C4-2B (cell line): ENCODE measurements at regions not wholly inside any gene's neighbourhood (a gene's known extent, or its start where the extent isn't known, plus 50 kb on each side); places are given as distances from the start of the nearest gene placed in this dataset.

Experiments
- H3K27ac ChIP-seq: fragments of 450-650 bp; 2 replicates; pipeline ENCODE4 v1.5.1; 2017
- ZFX ChIP-seq: fragments of 450-650 bp; IDR thresholded peaks from 2 replicates; pipeline ENCODE4 v1.6.1; 2017
- TF ChIP-seq, protein P1 (sequence below): fragments of 450-650 bp; conservative IDR thresholded peaks from 2 replicates; pipeline ENCODE4 v1.5.1; 2017; ENCODE audit warnings: mild to moderate bottlenecking

DNA sequence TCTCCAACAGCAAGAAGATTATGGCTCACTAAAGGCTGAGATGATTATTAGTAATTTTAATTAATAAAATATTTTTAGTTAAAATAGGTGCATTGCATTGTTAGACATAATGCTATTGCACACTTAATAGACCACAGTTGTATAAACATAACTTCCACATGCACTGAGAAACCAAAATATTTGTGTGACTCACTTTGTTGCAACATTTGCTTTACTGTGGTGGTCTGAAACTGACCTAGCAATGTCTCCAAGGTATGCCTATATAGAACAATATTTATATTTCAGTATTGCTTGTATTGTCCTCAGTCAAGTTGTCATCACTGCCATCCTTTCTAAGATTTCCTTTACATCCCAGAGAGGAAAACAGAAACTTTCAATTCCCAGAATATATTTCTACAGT is 1215.2 kb downstream of the SI start:
- no peak overlapping the region for H3K27ac ChIP-seq
- TF ChIP-seq, protein P1, sequence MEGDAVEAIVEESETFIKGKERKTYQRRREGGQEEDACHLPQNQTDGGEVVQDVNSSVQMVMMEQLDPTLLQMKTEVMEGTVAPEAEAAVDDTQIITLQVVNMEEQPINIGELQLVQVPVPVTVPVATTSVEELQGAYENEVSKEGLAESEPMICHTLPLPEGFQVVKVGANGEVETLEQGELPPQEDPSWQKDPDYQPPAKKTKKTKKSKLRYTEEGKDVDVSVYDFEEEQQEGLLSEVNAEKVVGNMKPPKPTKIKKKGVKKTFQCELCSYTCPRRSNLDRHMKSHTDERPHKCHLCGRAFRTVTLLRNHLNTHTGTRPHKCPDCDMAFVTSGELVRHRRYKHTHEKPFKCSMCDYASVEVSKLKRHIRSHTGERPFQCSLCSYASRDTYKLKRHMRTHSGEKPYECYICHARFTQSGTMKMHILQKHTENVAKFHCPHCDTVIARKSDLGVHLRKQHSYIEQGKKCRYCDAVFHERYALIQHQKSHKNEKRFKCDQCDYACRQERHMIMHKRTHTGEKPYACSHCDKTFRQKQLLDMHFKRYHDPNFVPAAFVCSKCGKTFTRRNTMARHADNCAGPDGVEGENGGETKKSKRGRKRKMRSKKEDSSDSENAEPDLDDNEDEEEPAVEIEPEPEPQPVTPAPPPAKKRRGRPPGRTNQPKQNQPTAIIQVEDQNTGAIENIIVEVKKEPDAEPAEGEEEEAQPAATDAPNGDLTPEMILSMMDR: no peak

DNA sequence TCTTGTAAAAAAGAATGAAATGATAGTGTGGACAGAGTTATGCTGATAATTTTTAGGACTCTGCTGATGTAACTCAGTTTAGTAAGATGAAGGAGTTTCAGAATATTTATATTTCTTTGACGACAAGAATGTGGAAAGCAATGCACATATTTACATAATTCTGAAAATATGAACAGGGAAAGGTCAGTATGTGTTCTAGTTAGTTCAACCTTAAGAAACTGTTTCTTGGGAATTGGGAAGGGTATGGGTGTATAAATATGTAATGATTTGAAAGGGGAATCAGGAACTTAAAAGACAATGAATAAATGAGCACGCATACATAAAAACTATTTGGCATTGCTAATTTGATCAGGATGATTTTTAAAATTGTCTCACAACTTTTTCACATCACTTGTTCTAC is 1226.1 kb downstream of the SI start:
- no peak overlapping the region for H3K27ac ChIP-seq
- TF ChIP-seq, protein P1: no peak
- no peak for TF ChIP-seq ZFX

DNA sequence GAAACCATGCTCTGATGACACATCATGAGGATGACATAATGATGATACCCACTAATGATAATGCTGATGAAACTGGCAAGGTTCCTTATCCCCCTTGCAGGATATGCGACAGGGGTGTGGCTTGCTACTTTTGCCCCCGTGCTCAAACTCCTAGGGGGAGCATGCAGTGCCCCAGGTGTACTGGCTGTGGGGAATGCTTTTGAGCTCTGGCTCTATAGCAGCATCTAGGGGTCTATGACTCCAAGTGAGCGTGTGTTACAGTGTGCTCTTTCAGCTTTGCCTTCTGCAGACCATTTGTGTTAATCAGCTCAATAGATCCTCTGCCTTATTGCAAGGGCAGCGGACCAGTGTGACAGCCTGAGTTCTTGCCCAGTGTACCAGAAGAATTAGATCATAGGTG is 1239.5 kb downstream of the SI start:
- no peak for TF ChIP-seq ZFX
- TF ChIP-seq, protein P1: no peak

GRCh38 chr3:163832547-163832946 is 1245.7 kb downstream of the SI start:
- no peak overlapping the region for H3K27ac ChIP-seq
- TF ChIP-seq, protein P1: no peak
- no peak for TF ChIP-seq ZFX

More for the DNA sequence above, 1239.5 kb downstream of the SI start:
- no peak overlapping the region for H3K27ac ChIP-seq

DNA sequence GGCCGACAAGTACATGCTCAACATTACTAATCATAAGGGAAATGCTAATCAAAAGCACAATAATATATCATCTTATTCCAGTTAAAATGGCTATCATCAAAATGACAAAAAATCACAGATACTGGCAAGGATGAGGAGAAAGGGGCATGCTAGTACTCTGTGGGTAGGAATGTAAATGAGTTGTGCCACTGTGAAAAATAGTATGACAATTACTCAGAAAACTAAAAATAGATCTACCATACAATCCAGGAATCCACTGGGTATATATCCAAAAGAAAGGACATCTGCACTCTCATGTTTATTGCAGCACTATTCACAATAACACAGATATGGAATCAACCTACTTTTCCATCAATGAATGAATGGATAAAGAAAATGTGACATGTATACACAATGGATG is 1256.5 kb downstream of the SI start:
- no peak for TF ChIP-seq ZFX
- TF ChIP-seq, protein P1: no peak
- no peak overlapping the region for H3K27ac ChIP-seq

DNA sequence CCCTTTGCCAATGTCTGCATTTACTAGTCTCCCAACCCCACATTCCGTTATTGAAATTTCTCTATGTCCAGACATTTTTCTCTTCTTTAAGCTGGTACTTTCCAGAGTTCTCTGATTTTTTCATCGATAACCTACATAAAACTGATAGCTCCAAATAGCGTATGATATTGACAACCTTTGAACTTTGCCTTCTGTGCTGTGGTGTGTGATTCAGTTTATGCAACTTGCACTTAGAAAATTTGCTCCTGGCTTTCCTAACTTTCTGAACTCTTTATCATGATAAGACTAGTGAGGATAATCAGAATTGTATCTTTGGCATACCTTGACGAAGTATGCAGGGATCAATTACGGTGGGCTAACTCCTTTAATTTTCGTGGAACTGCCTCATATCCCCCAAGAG is 1261.3 kb downstream of the SI start:
- no peak overlapping the region for H3K27ac ChIP-seq
- TF ChIP-seq, protein P1: no peak
- TF ChIP-seq ZFX: no peak

GRCh38 chr3:163813935-163814334 is 1264.4 kb downstream of the SI start:
- no peak for TF ChIP-seq ZFX
- TF ChIP-seq, protein P1: no peak
- no peak overlapping the region for H3K27ac ChIP-seq
